ENCODE measurements at regions not wholly inside any gene's neighbourhood (a gene's known extent, or its start where the extent isn't known, plus 50 kb on each side); places are given as distances from the start of the nearest gene placed in this dataset.

DNA sequence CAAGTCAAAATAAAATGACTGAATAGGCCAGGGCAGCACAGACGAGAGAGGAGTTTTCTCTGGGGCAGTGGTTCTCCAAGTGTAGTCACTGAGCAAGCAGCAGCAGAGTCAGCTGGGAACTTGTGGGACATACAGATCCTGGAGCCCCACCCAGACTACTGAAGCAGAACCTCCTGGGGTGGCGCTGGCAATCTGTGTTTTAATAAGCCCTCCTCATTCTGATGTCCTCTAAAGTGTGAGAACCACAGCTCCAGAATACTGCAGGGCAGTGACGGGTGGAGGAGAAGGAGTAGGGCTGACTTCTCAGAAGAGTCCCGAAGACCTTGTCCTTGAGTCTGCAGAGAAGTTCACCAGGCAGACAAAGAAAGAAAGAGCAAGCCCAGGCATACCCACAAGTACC lies 251.3 kb upstream of the HES1 start:
- Histone ChIP-seq H3K4me3 (no peak overlapping the region), H3K27me3 (replicated peaks in 1 of 7) (no peaks in the 10 kb centered on the region), H3K27ac (no peak overlapping the region), H3K36me3 (no peaks in the 10 kb centered on the region), H3K4me1 (no peaks in the 10 kb centered on the region), H3K9me3 (peaks cover 0 to 8% (median 0%) of the 10 kb centered on the region in 8 donors)
- WGBS, 5 donors = 82 to 92% (median 90%) methylated on average over 4 of the region's 4 CpGs
- intact Hi-C loops (cut with DNase I; ENCODE audit: low total_unique reads) = no loop called here
- DNase-seq = no peak
- TF ChIP-seq, protein P1, sequence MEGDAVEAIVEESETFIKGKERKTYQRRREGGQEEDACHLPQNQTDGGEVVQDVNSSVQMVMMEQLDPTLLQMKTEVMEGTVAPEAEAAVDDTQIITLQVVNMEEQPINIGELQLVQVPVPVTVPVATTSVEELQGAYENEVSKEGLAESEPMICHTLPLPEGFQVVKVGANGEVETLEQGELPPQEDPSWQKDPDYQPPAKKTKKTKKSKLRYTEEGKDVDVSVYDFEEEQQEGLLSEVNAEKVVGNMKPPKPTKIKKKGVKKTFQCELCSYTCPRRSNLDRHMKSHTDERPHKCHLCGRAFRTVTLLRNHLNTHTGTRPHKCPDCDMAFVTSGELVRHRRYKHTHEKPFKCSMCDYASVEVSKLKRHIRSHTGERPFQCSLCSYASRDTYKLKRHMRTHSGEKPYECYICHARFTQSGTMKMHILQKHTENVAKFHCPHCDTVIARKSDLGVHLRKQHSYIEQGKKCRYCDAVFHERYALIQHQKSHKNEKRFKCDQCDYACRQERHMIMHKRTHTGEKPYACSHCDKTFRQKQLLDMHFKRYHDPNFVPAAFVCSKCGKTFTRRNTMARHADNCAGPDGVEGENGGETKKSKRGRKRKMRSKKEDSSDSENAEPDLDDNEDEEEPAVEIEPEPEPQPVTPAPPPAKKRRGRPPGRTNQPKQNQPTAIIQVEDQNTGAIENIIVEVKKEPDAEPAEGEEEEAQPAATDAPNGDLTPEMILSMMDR (IDR thresholded peaks at IDR 0.05 in 8 of 11, conservative IDR thresholded peaks at IDR 0.05 in 3 of 11) = no peak
- TF ChIP-seq POLR2A (IDR thresholded peaks at IDR 0.05) (no peak), POLR2AphosphoS5 (IDR thresholded peaks at IDR 0.05) (no peak)

DNA sequence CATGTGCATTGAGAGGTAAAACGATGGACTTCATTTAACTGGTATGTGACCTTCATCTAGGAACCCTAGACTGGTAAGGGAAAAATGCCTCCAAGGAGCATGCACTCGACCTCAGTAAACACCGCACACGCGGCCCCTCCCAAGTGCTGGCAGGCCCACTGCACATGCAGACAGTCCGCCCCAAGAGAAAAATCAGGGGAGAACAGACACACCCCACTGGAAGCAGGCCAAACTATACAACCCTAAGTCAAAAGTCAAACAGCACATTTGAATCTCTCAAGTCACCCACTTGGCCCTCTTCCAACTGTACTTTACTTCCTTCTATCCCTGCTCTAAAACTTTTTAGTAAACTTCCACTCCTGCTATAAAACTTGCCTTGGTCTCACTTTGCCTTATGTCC lies 250.1 kb upstream of the HES1 start:
- DNase-seq = no peak
- Histone ChIP-seq H3K27ac (no peak overlapping the region), H3K9me3 (peaks cover 0 to 8% (median 0%) of the 10 kb centered on the region in 8 donors), H3K4me3 (no peak overlapping the region), H3K4me1 (no peaks in the 10 kb centered on the region), H3K36me3 (no peaks in the 10 kb centered on the region), H3K27me3 (replicated peaks in 1 of 7) (no peaks in the 10 kb centered on the region)
- TF ChIP-seq, protein P1 (IDR thresholded peaks at IDR 0.05 in 8 of 11, conservative IDR thresholded peaks at IDR 0.05 in 3 of 11) = no peak
- no peak for TF ChIP-seq POLR2A (IDR thresholded peaks at IDR 0.05)
- 81 to 91% (median 83%) methylated on average over 6 of the region's 6 CpGs for WGBS, 5 donors
- intact Hi-C loops (cut with DNase I; ENCODE audit: low total_unique reads) = no loop called here

DNA sequence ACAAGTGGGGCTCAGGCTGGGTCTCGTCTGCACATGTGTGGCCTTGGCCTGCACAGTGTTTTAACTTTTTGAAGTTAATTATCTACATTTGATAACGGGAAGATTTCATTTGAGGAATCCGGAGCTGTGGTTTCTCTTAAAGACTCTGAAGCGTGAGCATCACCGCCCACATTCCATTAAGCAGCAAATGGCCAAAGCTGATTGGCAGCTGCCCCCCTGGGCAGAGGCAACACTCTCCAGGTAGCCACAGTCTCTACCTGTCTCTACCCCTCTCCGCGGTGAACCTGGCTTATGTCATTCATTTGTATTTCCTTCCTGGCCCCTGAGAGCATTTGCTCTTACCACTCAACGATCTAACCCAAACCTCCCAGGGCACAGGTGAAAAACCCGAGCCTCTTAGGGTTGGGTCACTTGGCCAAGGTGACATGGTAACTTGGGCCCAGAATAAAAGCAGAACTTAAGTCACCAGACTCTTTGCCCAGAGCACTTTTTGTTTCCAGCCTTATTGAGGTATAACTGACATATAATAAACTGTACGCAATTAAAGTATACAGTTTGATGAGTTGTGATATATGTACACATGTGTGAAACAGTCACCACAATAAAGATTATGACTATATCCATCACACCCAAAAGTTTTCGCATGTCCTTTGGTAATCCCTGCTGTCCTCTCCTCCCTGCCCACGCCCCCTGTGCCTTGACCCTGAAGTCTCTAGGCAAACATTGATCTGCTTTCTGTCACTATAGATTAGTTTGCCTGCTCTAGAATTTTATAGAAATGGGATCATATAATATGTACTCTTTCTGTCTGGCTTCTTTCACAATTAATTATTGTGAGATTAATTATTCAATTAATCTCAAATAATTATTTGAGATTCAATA lies 245.7 kb upstream of the HES1 start:
- Histone ChIP-seq H3K27me3 (replicated peaks in 1 of 7) (no peaks in the 10 kb centered on the region), H3K27ac (no peak overlapping the region), H3K4me1 (peaks cover 0 to 15% (median 12%) of the 10 kb centered on the region in 6 donors), H3K36me3 (no peaks in the 10 kb centered on the region), H3K4me3 (no peak overlapping the region), H3K9me3 (peaks cover 0 to 8% (median 0%) of the 10 kb centered on the region in 8 donors)
- intact Hi-C loops (cut with DNase I; ENCODE audit: low total_unique reads) = no loop called here
- WGBS, 5 donors = 80 to 90% (median 85%) methylated on average over 12 of the region's 12 CpGs
- DNase-seq = no peak
- TF ChIP-seq, protein P1 (IDR thresholded peaks at IDR 0.05 in 8 of 11, conservative IDR thresholded peaks at IDR 0.05 in 3 of 11) = no peak
- no peak for TF ChIP-seq POLR2A (IDR thresholded peaks at IDR 0.05)
- no peak for TF ChIP-seq POLR2AphosphoS5 (IDR thresholded peaks at IDR 0.05)

DNA sequence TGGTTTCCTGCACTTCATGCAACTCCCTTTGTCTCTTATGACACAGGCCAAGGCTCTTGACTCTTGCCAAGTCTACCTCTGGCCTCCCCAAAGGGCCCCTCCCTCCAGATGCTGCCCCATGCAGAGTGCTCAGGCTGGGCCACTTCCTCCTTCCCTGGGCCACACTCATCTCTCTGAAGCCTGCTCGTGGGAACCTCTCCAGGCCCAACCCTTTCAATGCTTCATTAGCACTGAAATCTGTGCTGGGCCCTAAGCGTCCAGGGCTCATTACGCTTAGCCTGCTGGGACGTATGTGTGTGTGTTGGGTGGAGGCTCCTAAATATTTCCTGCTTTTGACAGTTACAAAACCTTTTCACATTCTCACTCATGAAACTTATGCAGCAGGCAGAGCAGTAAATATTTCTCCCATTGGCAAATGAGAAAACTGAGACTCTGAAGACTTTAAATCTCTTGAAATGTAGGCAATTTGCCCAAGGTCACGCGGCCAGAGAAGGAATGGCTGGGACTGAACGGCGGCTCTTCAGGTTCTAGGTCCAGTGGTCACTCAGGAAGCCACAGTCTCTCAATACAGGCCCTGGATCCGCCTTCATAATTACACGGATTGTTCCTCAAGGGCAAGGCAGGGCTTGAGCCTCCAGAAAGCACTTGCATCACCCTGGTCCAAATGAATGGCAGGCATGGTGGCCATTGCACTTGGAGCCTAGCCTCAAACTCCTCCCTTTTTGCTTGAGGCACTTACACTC lies 241.7 kb upstream of the HES1 start:
- H3K9me3 ChIP-seq = no peaks in the 10 kb centered on the region
- peak; percentile 83 for DNase-seq
- H3K4me1 ChIP-seq = peaks cover 0 to 15% (median 12%) of the 10 kb centered on the region in 6 donors
- no peak overlapping the region for H3K4me3 ChIP-seq
- intact Hi-C loops (cut with DNase I; ENCODE audit: low total_unique reads) = no loop called here
- peak overlapping the region in 5 of 8 donors; percentile 23 to 61 (median 55) for H3K27ac ChIP-seq
- no peaks in the 10 kb centered on the region for H3K36me3 ChIP-seq
- TF ChIP-seq POLR2AphosphoS5 (IDR thresholded peaks at IDR 0.05) = peak in 2 of 3 donors; percentile 29 to 53
- TF ChIP-seq, protein P1 (IDR thresholded peaks at IDR 0.05 in 8 of 11, conservative IDR thresholded peaks at IDR 0.05 in 3 of 11) = no peak
- 60 to 71% (median 61%) methylated on average over 10 of the region's 10 CpGs for WGBS, 5 donors
- no peaks in the 10 kb centered on the region for H3K27me3 ChIP-seq (replicated peaks in 1 of 7)
